ENCODE measurements at regions not wholly inside any gene's neighbourhood (a gene's known extent, or its start where the extent isn't known, plus 50 kb on each side); places are given as distances from the start of the nearest gene placed in this dataset.
"Not testable (repeated sequence)": the region's sequence is repeated elsewhere in the genome, so short reads cannot be mapped to it uniquely, and the experiment has no call there.

- no peak for ATAC-seq (ENCODE audit: low FRiP score in 2 of 2)
- H3K4me3 ChIP-seq, result no peak overlapping the region
- WGBS, 2 donors, result 81 to 93% methylated on average over 1 of the region's 1 CpG
- H3K27ac ChIP-seq, result no peak overlapping the region
- no peaks in the 10 kb centered on the region for H3K4me1 ChIP-seq
- H3K9me3 ChIP-seq, result peaks cover 0 to 5% (median 0%) of the 10 kb centered on the region in 4 donors
- TF ChIP-seq EP300 (IDR thresholded peaks at IDR 0.05), result no peak
- TF ChIP-seq POLR2A (IDR thresholded peaks at IDR 0.05), result no peak
- TF ChIP-seq POLR2AphosphoS5 (IDR thresholded peaks at IDR 0.05), result no peak
- TF ChIP-seq, protein P1, sequence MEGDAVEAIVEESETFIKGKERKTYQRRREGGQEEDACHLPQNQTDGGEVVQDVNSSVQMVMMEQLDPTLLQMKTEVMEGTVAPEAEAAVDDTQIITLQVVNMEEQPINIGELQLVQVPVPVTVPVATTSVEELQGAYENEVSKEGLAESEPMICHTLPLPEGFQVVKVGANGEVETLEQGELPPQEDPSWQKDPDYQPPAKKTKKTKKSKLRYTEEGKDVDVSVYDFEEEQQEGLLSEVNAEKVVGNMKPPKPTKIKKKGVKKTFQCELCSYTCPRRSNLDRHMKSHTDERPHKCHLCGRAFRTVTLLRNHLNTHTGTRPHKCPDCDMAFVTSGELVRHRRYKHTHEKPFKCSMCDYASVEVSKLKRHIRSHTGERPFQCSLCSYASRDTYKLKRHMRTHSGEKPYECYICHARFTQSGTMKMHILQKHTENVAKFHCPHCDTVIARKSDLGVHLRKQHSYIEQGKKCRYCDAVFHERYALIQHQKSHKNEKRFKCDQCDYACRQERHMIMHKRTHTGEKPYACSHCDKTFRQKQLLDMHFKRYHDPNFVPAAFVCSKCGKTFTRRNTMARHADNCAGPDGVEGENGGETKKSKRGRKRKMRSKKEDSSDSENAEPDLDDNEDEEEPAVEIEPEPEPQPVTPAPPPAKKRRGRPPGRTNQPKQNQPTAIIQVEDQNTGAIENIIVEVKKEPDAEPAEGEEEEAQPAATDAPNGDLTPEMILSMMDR (IDR thresholded peaks at IDR 0.05), result no peak
- no peaks in the 10 kb centered on the region for H3K27me3 ChIP-seq
- no peaks in the 10 kb centered on the region for H3K36me3 ChIP-seq
- no peak for DNase-seq
Measured at GRCh38 chr5:53733853-53734252, 173.4 kb downstream of the NDUFS4 start.

DNA sequence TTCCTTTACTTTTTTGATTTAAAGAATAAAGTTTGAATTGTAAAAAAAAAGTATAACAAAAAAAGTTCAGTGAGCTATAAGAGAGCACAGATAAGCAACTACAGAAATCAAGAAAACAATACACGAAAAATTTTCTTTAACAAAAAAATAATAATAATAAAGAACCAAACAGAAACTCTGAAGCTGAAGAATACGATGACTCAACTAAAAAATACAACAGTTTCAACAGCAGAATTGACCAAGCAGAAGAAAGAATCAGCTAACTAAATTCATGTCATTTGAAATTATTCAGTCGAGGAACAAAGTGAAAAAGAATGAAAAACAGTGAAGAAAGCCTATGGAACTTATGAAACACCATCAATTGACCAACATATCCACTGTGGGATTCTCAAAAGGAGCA is 177.7 kb downstream of the NDUFS4 start:
- no peaks in the 10 kb centered on the region for H3K27me3 ChIP-seq
- DNase-seq, result no peak
- no peak overlapping the region for H3K27ac ChIP-seq
- no peak for ATAC-seq (ENCODE audit: low FRiP score in 2 of 2)
- no peaks in the 10 kb centered on the region for H3K36me3 ChIP-seq
- H3K4me1 ChIP-seq, result no peaks in the 10 kb centered on the region
- H3K4me3 ChIP-seq, result no peak overlapping the region
- peaks cover 0 to 5% (median 0%) of the 10 kb centered on the region in 4 donors for H3K9me3 ChIP-seq
- TF ChIP-seq POLR2AphosphoS5 (IDR thresholded peaks at IDR 0.05), result no peak
- TF ChIP-seq EP300 (IDR thresholded peaks at IDR 0.05), result no peak
- no peak for TF ChIP-seq POLR2A (IDR thresholded peaks at IDR 0.05)
- TF ChIP-seq, protein P1 (IDR thresholded peaks at IDR 0.05), result no peak
- WGBS, 2 donors, result 87 to 93% methylated on average over 3 of the region's 3 CpGs

- TF ChIP-seq, protein P1 (IDR thresholded peaks at IDR 0.05), result no peak
- TF ChIP-seq POLR2AphosphoS5 (IDR thresholded peaks at IDR 0.05) (no peak), EP300 (IDR thresholded peaks at IDR 0.05) (no peak), POLR2A (IDR thresholded peaks at IDR 0.05) (no peak)
- Histone ChIP-seq H3K27ac (no peak overlapping the region), H3K36me3 (no peaks in the 10 kb centered on the region), H3K4me1 (no peaks in the 10 kb centered on the region), H3K27me3 (no peaks in the 10 kb centered on the region), H3K4me3 (no peak overlapping the region), H3K9me3 (peaks cover 0 to 5% (median 0%) of the 10 kb centered on the region in 4 donors)
- WGBS, 2 donors, result 84 to 98% methylated on average over 4 of the region's 4 CpGs
- ATAC-seq (ENCODE audit: low FRiP score in 2 of 2) (no peak), DNase-seq (no peak)
Measured at GRCh38 chr5:53739111-53739510, 178.7 kb downstream of the NDUFS4 start.

GRCh38 chr5:53749621-53750020 is 189.2 kb downstream of the NDUFS4 start:
- H3K27me3 ChIP-seq, result no peaks in the 10 kb centered on the region
- no peaks in the 10 kb centered on the region for H3K4me1 ChIP-seq
- no peak overlapping the region for H3K27ac ChIP-seq
- TF ChIP-seq EP300 (IDR thresholded peaks at IDR 0.05), result no peak
- TF ChIP-seq POLR2AphosphoS5 (IDR thresholded peaks at IDR 0.05), result no peak
- TF ChIP-seq, protein P1 (IDR thresholded peaks at IDR 0.05), result no peak
- TF ChIP-seq POLR2A (IDR thresholded peaks at IDR 0.05), result no peak
- no peak for DNase-seq
- WGBS, 2 donors, result 92 to 100% methylated on average over 1 of the region's 1 CpG
- ATAC-seq (ENCODE audit: low FRiP score in 2 of 2), result no peak
- H3K9me3 ChIP-seq, result peaks cover 0 to 17% (median 10%) of the 10 kb centered on the region in 4 donors
- H3K4me3 ChIP-seq, result no peak overlapping the region
- H3K36me3 ChIP-seq, result no peaks in the 10 kb centered on the region

DNA sequence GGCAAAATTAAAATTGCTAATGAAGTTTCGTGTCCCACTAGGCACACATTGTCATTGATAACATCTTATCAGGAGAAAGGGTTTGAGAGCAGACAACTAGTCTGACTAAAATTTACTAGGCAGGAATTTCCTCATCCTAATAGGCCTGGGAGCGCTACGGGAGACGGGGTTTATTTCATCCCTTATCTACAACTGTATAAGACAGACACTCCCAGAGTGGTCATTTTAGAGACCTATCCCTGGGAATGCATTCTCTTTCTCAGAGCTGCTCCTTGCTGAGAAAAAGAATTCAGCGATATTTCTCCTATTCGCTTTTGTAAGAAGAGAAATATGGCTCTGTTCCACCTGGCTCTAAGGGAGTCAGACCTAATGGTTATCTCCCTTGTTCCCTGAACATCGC is 191.8 kb downstream of the NDUFS4 start:
- H3K27me3 ChIP-seq; H3K36me3 ChIP-seq; H3K4me1 ChIP-seq; H3K27ac ChIP-seq; ATAC-seq (ENCODE audit: low FRiP score in 2 of 2); H3K4me3 ChIP-seq; DNase-seq: not testable (repeated sequence)
- H3K9me3 ChIP-seq, result peaks cover 0 to 17% (median 10%) of the 10 kb centered on the region in 4 donors
- 92 to 93% methylated on average over 7 of the region's 7 CpGs for WGBS, 2 donors
